ENCODE measurements at regions not wholly inside any gene's neighbourhood (a gene's known extent, or its start where the extent isn't known, plus 50 kb on each side); places are given as distances from the start of the nearest gene placed in this dataset.

GRCh38 chr18:961644-962355, 57.1 kb downstream of the ADCYAP1 start:
- peak; percentile 11 to 37 for DNase-seq (ENCODE audit: low read depth in 1 of 2, low spot score in 1 of 2)
- TF ChIP-seq SPI1 (IDR thresholded peaks at IDR 0.05; ENCODE audit: borderline replicate concordance, low read depth) (no peak), REST (IDR thresholded peaks at IDR 0.05; ENCODE audit: insufficient replicate concordance, low read depth) (no peak), GABPA (IDR thresholded peaks at IDR 0.05; ENCODE audit: low read depth) (no peak), POLR2AphosphoS5 (IDR thresholded peaks at IDR 0.05; ENCODE audit: low read depth) (no peak)
- TF ChIP-seq, protein P1, sequence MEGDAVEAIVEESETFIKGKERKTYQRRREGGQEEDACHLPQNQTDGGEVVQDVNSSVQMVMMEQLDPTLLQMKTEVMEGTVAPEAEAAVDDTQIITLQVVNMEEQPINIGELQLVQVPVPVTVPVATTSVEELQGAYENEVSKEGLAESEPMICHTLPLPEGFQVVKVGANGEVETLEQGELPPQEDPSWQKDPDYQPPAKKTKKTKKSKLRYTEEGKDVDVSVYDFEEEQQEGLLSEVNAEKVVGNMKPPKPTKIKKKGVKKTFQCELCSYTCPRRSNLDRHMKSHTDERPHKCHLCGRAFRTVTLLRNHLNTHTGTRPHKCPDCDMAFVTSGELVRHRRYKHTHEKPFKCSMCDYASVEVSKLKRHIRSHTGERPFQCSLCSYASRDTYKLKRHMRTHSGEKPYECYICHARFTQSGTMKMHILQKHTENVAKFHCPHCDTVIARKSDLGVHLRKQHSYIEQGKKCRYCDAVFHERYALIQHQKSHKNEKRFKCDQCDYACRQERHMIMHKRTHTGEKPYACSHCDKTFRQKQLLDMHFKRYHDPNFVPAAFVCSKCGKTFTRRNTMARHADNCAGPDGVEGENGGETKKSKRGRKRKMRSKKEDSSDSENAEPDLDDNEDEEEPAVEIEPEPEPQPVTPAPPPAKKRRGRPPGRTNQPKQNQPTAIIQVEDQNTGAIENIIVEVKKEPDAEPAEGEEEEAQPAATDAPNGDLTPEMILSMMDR (IDR thresholded peaks at IDR 0.05; ENCODE audit: insufficient read depth, low read length): peak; percentile 98
- H3K27me3 ChIP-seq (ENCODE audit: insufficient read depth, poor library complexity, severe bottlenecking): peaks cover 14% of the 10 kb centered on the region
- H3K4me3 ChIP-seq (replicated peaks; ENCODE audit: insufficient read depth, low read length): no peak overlapping the region
- no peak overlapping the region for H3K27ac ChIP-seq (replicated peaks)

GRCh38 chr18:963276-963675, 58.6 kb downstream of the ADCYAP1 start:
- DNase-seq (ENCODE audit: low read depth in 1 of 2, low spot score in 1 of 2): no peak
- Histone ChIP-seq H3K4me3 (replicated peaks; ENCODE audit: insufficient read depth, low read length) (no peak overlapping the region), H3K27me3 (ENCODE audit: insufficient read depth, poor library complexity, severe bottlenecking) (peaks cover 14% of the 10 kb centered on the region), H3K27ac (replicated peaks) (no peak overlapping the region)
- TF ChIP-seq POLR2AphosphoS5 (IDR thresholded peaks at IDR 0.05; ENCODE audit: low read depth) (no peak), GABPA (IDR thresholded peaks at IDR 0.05; ENCODE audit: low read depth) (no peak), REST (IDR thresholded peaks at IDR 0.05; ENCODE audit: insufficient replicate concordance, low read depth) (no peak), SPI1 (IDR thresholded peaks at IDR 0.05; ENCODE audit: borderline replicate concordance, low read depth) (no peak)
- TF ChIP-seq, protein P1 (IDR thresholded peaks at IDR 0.05; ENCODE audit: insufficient read depth, low read length): no peak

DNA sequence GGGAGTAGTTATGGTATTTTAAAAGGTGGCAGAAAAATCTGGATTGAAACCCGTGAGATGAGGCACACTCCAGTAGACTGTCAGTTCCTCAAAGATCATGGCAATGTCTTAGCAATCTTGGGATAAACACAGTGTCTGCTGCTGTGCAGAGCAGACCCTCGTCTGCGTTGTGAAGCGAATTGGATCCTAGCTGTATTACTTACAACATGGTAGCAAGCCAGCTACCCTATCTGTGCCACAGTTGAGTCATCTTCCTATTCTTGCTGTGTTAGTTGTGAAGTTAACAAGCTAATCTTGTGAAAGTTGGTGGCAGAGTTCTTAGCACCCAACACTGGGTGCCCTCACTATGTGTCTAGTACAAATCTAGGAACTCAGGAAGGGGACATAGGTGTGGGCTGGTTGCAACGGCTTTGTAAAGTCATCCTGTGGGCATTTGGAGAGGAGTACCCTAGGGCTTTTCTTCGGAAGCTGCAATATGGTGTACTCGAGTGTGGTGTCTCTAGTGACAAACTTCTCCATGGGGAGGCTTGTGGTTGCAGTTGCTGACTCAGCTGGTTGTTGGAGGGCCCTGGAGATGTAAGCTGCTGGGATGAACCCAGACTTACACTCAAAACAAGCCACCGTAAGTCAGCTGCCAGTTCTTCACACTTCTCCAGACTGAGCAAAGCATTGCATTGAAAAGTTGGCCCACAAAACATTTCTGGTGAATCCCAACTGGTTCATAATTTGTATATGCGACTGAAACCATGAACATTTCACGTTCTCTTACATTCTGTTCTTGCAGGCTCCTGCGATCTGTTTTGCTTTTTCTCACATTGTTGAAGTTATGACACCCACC, 61.5 kb downstream of the ADCYAP1 start:
- no peak overlapping the region for H3K27ac ChIP-seq (replicated peaks)
- DNase-seq (ENCODE audit: low read depth in 1 of 2, low spot score in 1 of 2): no peak
- no peak overlapping the region for H3K4me3 ChIP-seq (replicated peaks; ENCODE audit: insufficient read depth, low read length)
- TF ChIP-seq REST (IDR thresholded peaks at IDR 0.05; ENCODE audit: insufficient replicate concordance, low read depth): no peak
- TF ChIP-seq, protein P1 (IDR thresholded peaks at IDR 0.05; ENCODE audit: insufficient read depth, low read length): no peak
- no peak for TF ChIP-seq SPI1 (IDR thresholded peaks at IDR 0.05; ENCODE audit: borderline replicate concordance, low read depth)
- TF ChIP-seq POLR2AphosphoS5 (IDR thresholded peaks at IDR 0.05; ENCODE audit: low read depth): no peak
- TF ChIP-seq GABPA (IDR thresholded peaks at IDR 0.05; ENCODE audit: low read depth): no peak
- H3K27me3 ChIP-seq (ENCODE audit: insufficient read depth, poor library complexity, severe bottlenecking): peaks cover 9% of the 10 kb centered on the region

Data from HL-60 (cell line).